Stomach (tissue), 4 donors: ENCODE measurements at regions not wholly inside any gene's neighbourhood (a gene's known extent, or its start where the extent isn't known, plus 50 kb on each side); places are given as distances from the start of the nearest gene placed in this dataset.

Experiments
- CTCF ChIP-seq, 7 experiments: fragments of 450-650 bp in 4 of 7; fragments of 200-600 bp in 3 of 7; sonication (generic) in 3 of 7; IDR thresholded peaks; one replicate each; pipeline ENCODE4 v1.5.1; 2016 to 2019; ENCODE audit warnings: antibody characterized with exemption in 7 of 7, control low read depth in 2 of 7, mild to moderate bottlenecking in 1 of 7
- POLR2A ChIP-seq, 4 donors: fragments of 450-650 bp; IDR thresholded peaks; one replicate each; pipeline ENCODE4 v1.6.1; 2016; ENCODE audit warnings: antibody characterized with exemption in 4 of 4, control low read depth in 2 of 4, mild to moderate bottlenecking in 1 of 4, moderate library complexity in 1 of 4

- TF ChIP-seq CTCF (IDR thresholded peaks at IDR 0.05) (no peak), POLR2A (IDR thresholded peaks at IDR 0.05) (peak in 1 of 4 donors; percentile 8)
Measured at GRCh38 chr11:128302425-128303186, 284.8 kb downstream of the ETS1 start.
